ENCODE measurements at regions not wholly inside any gene's neighbourhood (a gene's known extent, or its start where the extent isn't known, plus 50 kb on each side); places are given as distances from the start of the nearest gene placed in this dataset.

- CTCF ChIA-PET: no interaction called here
- TF ChIP-seq ZNF384 (IDR thresholded peaks at IDR 0.05) (no peak), ARNT (IDR thresholded peaks at IDR 0.05) (no peak), PKNOX1 (IDR thresholded peaks at IDR 0.05) (no peak), FOXM1 (IDR thresholded peaks at IDR 0.05; ENCODE audit: borderline replicate concordance) (no peak), FOXA1 (IDR thresholded peaks at IDR 0.05) (no peak), SP1 (IDR thresholded peaks at IDR 0.05) (no peak), HDGF (IDR thresholded peaks at IDR 0.05; ENCODE audit: borderline replicate concordance) (no peak), NFRKB (IDR thresholded peaks at IDR 0.05) (no peak), SUZ12 (IDR thresholded peaks at IDR 0.05) (no peak), ELF4 (IDR thresholded peaks at IDR 0.05) (no peak)
- DNase-seq (ENCODE audit: extremely low spot score): no peak
- POLR2A ChIA-PET: no interaction called here
Observed at GRCh38 chr3:11917051-11917450, 70.4 kb upstream of the TAMM41 start.

GRCh38 chr3:11919390-11919789, 72.7 kb upstream of the TAMM41 start:
- POLR2A ChIA-PET: no interaction called here
- no peak for DNase-seq (ENCODE audit: extremely low spot score)
- CTCF ChIA-PET: no interaction called here
- TF ChIP-seq FOXA1 (IDR thresholded peaks at IDR 0.05): no peak
- TF ChIP-seq LEF1 (IDR thresholded peaks at IDR 0.05; ENCODE audit: borderline replicate concordance): no peak
- TF ChIP-seq PKNOX1 (IDR thresholded peaks at IDR 0.05): peak; percentile 54
- TF ChIP-seq ELF4 (IDR thresholded peaks at IDR 0.05): no peak
- no peak for TF ChIP-seq ZNF384 (IDR thresholded peaks at IDR 0.05)
- TF ChIP-seq ARNT (IDR thresholded peaks at IDR 0.05): no peak
- TF ChIP-seq SUZ12 (IDR thresholded peaks at IDR 0.05): no peak
- TF ChIP-seq HDGF (IDR thresholded peaks at IDR 0.05; ENCODE audit: borderline replicate concordance): no peak

GRCh38 chr3:11924518-11924917, 77.8 kb upstream of the TAMM41 start:
- ChIA-PET POLR2A (no interaction called here), CTCF (no interaction called here)
- DNase-seq (ENCODE audit: extremely low spot score): no peak
- TF ChIP-seq BHLHE40 (IDR thresholded peaks at IDR 0.05; ENCODE audit: borderline replicate concordance): no peak
- no peak for TF ChIP-seq CTBP1 (IDR thresholded peaks at IDR 0.05; ENCODE audit: borderline replicate concordance)
- TF ChIP-seq LEF1 (IDR thresholded peaks at IDR 0.05; ENCODE audit: borderline replicate concordance): no peak
- TF ChIP-seq FOXA1 (IDR thresholded peaks at IDR 0.05): no peak
- no peak for TF ChIP-seq SP1 (IDR thresholded peaks at IDR 0.05)
- TF ChIP-seq FOXK2 (IDR thresholded peaks at IDR 0.05): no peak
- TF ChIP-seq ARNT (IDR thresholded peaks at IDR 0.05): no peak
- TF ChIP-seq L3MBTL2 (conservative IDR thresholded peaks at IDR 0.05): no peak
- no peak for TF ChIP-seq PKNOX1 (IDR thresholded peaks at IDR 0.05)
- no peak for TF ChIP-seq NFRKB (IDR thresholded peaks at IDR 0.05)

- DNase-seq (ENCODE audit: extremely low spot score): no peak
- ChIA-PET CTCF (no interaction called here), POLR2A (no interaction called here)
- no peak for TF ChIP-seq HDGF (IDR thresholded peaks at IDR 0.05; ENCODE audit: borderline replicate concordance)
- no peak for TF ChIP-seq ARNT (IDR thresholded peaks at IDR 0.05)
- TF ChIP-seq TARDBP (IDR thresholded peaks at IDR 0.05): no peak
- TF ChIP-seq ELF4 (IDR thresholded peaks at IDR 0.05): no peak
- TF ChIP-seq SP1 (IDR thresholded peaks at IDR 0.05): no peak
- no peak for TF ChIP-seq BHLHE40 (IDR thresholded peaks at IDR 0.05; ENCODE audit: borderline replicate concordance)
- no peak for TF ChIP-seq SUZ12 (IDR thresholded peaks at IDR 0.05)
- TF ChIP-seq FOXA1 (IDR thresholded peaks at IDR 0.05): no peak
- TF ChIP-seq LEF1 (IDR thresholded peaks at IDR 0.05; ENCODE audit: borderline replicate concordance): no peak
- no peak for TF ChIP-seq PKNOX1 (IDR thresholded peaks at IDR 0.05)
- TF ChIP-seq L3MBTL2 (conservative IDR thresholded peaks at IDR 0.05): no peak
- TF ChIP-seq NFRKB (IDR thresholded peaks at IDR 0.05): no peak
- no peak for TF ChIP-seq ZNF384 (IDR thresholded peaks at IDR 0.05)
- no peak for TF ChIP-seq FOXM1 (IDR thresholded peaks at IDR 0.05; ENCODE audit: borderline replicate concordance)
- TF ChIP-seq FOXK2 (IDR thresholded peaks at IDR 0.05): no peak
Observed at GRCh38 chr3:11928381-11928780, 75.8 kb upstream of the SYN2 start.

- no peak for TF ChIP-seq BHLHE40 (IDR thresholded peaks at IDR 0.05; ENCODE audit: borderline replicate concordance)
- TF ChIP-seq CTBP1 (IDR thresholded peaks at IDR 0.05; ENCODE audit: borderline replicate concordance): no peak
- no peak for TF ChIP-seq LEF1 (IDR thresholded peaks at IDR 0.05; ENCODE audit: borderline replicate concordance)
- no peak for TF ChIP-seq ZNF384 (IDR thresholded peaks at IDR 0.05)
- no peak for TF ChIP-seq ELF4 (IDR thresholded peaks at IDR 0.05)
- TF ChIP-seq NFRKB (IDR thresholded peaks at IDR 0.05): no peak
- no peak for TF ChIP-seq SP1 (IDR thresholded peaks at IDR 0.05)
- TF ChIP-seq FOXM1 (IDR thresholded peaks at IDR 0.05; ENCODE audit: borderline replicate concordance): no peak
- TF ChIP-seq FOXK2 (IDR thresholded peaks at IDR 0.05): no peak
- no peak for TF ChIP-seq FOXA1 (IDR thresholded peaks at IDR 0.05)
- no peak for TF ChIP-seq HDGF (IDR thresholded peaks at IDR 0.05; ENCODE audit: borderline replicate concordance)
- DNase-seq (ENCODE audit: extremely low spot score): no peak
- ChIA-PET POLR2A (no interaction called here), CTCF (no interaction called here)
Observed at GRCh38 chr3:11929531-11929930, 74.7 kb upstream of the SYN2 start.

GRCh38 chr3:11930084-11930483, 74.1 kb upstream of the SYN2 start:
- POLR2A ChIA-PET: no interaction called here
- TF ChIP-seq TARDBP (IDR thresholded peaks at IDR 0.05) (no peak), ZNF384 (IDR thresholded peaks at IDR 0.05) (no peak), FOXM1 (IDR thresholded peaks at IDR 0.05; ENCODE audit: borderline replicate concordance) (no peak)
- no peak for DNase-seq (ENCODE audit: extremely low spot score)
- CTCF ChIA-PET: no interaction called here
